ENCODE measurements at regions not wholly inside any gene's neighbourhood (a gene's known extent, or its start where the extent isn't known, plus 50 kb on each side); places are given as distances from the start of the nearest gene placed in this dataset.

DNA sequence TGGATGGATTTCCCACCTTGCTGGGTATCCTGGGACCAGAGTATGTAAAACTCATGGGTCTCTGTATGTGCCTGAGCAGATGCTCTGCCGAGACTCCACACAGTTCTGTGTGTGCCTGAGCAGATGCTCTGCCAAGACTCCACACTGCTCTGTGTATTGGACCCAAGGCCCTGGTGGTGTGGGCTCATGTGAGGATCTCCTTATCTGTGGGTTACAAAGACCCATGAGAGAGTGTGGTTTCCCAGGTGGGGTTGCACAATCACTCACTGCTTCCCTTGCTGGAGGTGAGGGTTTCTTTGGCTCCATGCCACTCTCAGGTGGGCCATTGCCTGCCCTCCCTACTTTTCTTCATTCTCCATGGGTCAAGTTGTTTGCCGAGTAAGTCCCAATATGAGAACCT, 141.5 kb downstream of the TBC1D30 start:
- TF ChIP-seq, protein P1, sequence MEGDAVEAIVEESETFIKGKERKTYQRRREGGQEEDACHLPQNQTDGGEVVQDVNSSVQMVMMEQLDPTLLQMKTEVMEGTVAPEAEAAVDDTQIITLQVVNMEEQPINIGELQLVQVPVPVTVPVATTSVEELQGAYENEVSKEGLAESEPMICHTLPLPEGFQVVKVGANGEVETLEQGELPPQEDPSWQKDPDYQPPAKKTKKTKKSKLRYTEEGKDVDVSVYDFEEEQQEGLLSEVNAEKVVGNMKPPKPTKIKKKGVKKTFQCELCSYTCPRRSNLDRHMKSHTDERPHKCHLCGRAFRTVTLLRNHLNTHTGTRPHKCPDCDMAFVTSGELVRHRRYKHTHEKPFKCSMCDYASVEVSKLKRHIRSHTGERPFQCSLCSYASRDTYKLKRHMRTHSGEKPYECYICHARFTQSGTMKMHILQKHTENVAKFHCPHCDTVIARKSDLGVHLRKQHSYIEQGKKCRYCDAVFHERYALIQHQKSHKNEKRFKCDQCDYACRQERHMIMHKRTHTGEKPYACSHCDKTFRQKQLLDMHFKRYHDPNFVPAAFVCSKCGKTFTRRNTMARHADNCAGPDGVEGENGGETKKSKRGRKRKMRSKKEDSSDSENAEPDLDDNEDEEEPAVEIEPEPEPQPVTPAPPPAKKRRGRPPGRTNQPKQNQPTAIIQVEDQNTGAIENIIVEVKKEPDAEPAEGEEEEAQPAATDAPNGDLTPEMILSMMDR (conservative IDR thresholded peaks at IDR 0.05; ENCODE audit: low read length): no peak
- TF ChIP-seq EZH2phosphoT487 (IDR thresholded peaks at IDR 0.05; ENCODE audit: borderline replicate concordance, low read depth, low read length): no peak

Data from OCI-LY7 (cell line).